ENCODE measurements at regions not wholly inside any gene's neighbourhood (a gene's known extent, or its start where the extent isn't known, plus 50 kb on each side); places are given as distances from the start of the nearest gene placed in this dataset.
"Not testable (repeated sequence)": the region's sequence is repeated elsewhere in the genome, so short reads cannot be mapped to it uniquely, and the experiment has no call there.

DNA sequence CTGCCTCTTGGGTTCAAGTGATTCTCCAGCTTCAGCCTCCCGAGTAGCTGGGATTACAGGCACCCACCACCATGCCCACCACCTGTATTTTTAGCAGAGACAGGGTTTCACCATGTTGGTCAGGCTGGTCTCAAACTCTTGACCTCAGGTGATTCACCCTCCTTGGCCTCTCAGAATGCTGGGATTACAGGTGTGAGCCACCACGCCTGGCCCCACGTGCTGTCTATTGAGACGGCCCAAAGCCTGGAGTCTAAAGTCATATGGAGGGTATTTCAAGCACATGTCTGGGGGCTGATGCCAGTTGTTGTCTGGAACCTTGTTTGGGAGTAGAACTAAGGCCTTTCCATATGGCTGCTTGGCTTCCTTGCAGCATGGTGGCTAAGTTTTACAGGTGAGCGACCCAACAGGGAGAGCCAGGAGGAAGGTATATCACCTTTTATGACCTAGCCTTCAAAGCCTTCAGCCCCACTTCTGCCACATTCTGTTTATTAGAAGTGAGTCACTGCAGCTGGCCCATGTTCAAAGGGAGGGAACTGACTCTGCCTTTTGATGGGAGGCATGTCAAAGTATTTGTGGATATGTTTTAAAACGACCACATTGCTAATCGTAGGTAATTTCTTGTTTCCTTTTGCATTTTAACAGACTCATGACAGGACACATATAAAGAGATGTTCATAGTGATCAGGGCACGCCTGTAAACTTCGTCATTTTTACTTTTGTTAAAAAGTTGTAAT is 105.3 kb upstream of the GOLGA6L4 start:
- intact Hi-C loops (cut with DNase I), result not testable (repeated sequence)

DNA sequence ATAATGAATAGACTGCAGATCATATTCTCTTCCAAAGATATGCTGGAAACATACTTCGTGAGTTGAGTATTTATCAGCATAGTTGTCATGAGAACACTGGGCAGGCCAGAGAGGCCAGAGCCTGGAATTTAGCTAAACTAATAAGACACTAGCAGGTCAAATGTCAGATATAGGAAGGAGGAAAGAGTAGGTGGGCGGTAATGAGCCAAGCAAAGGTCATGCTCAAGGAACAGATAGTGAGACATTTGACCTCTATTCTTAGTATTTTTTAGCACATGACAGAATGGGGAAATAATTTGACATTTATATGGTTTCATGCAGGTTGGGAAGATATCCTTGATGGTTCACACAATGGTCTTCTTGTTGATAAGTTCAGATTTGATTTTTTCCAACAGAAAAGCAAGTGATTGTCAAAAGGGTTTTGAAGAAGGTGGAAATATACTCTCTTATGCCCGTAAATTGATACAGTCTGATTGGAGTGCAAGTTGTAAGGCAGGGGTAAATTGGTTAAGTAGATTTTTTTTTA is 99.6 kb upstream of the GOLGA6L4 start:
- 91 to 98% (median 95%) methylated on average over 2 of the region's 3 CpGs for WGBS, 3 donors
- ATAC-seq; H3K27ac ChIP-seq; H3K4me3 ChIP-seq; H3K27me3 ChIP-seq (ENCODE audit: insufficient read depth in 3 of 3, low read length in 2 of 3); H3K36me3 ChIP-seq (ENCODE audit: insufficient read depth in 1 of 2, low read depth in 1 of 2); intact Hi-C loops (cut with DNase I); H3K9me3 ChIP-seq; H3K4me1 ChIP-seq; DNase-seq: not testable (repeated sequence)

More for the DNA sequence above, 105.3 kb upstream of the GOLGA6L4 start:
- H3K27me3 ChIP-seq (ENCODE audit: insufficient read depth in 3 of 3, low read length in 2 of 3); H3K4me3 ChIP-seq; DNase-seq; H3K9me3 ChIP-seq; H3K4me1 ChIP-seq; H3K36me3 ChIP-seq (ENCODE audit: insufficient read depth in 1 of 2, low read depth in 1 of 2); H3K27ac ChIP-seq: not testable (repeated sequence)
- 65 to 72% (median 71%) methylated on average over 9 of the region's 9 CpGs for WGBS, 3 donors
- ATAC-seq, result peak in 2 of 4 donors; percentile 52 to 65

DNA sequence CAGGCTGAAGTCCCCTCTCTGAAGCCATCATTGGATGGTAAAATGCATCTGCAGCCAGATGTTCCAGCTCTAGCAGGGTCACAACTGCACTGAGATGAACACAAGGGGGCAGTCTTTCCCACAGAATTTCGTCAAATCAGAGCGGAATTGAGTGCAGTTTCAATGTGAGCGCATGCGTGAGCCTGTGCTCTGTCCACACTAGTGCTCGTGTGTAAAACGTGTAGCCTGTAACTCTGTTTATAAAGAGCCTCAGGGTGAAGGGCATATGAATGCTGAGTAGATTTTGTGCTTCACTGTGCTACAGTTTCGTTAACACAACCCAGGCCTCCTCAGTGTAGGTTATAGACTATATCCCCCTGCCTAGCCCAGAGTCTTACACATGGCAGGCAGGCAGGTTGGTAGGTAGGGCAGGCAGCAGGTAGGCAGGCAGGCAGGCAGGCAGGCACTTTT is 92.7 kb upstream of the GOLGA6L4 start:
- Histone ChIP-seq H3K4me1 (no peaks in the 10 kb centered on the region), H3K27ac (no peak overlapping the region), H3K9me3 (no peaks in the 10 kb centered on the region), H3K4me3 (peak overlapping the region; percentile 12), H3K36me3 (ENCODE audit: insufficient read depth in 1 of 2, low read depth in 1 of 2) (no peaks in the 10 kb centered on the region), H3K27me3 (ENCODE audit: insufficient read depth in 3 of 3, low read length in 2 of 3) (no peaks in the 10 kb centered on the region)
- TF ChIP-seq, protein P1, sequence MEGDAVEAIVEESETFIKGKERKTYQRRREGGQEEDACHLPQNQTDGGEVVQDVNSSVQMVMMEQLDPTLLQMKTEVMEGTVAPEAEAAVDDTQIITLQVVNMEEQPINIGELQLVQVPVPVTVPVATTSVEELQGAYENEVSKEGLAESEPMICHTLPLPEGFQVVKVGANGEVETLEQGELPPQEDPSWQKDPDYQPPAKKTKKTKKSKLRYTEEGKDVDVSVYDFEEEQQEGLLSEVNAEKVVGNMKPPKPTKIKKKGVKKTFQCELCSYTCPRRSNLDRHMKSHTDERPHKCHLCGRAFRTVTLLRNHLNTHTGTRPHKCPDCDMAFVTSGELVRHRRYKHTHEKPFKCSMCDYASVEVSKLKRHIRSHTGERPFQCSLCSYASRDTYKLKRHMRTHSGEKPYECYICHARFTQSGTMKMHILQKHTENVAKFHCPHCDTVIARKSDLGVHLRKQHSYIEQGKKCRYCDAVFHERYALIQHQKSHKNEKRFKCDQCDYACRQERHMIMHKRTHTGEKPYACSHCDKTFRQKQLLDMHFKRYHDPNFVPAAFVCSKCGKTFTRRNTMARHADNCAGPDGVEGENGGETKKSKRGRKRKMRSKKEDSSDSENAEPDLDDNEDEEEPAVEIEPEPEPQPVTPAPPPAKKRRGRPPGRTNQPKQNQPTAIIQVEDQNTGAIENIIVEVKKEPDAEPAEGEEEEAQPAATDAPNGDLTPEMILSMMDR (IDR thresholded peaks at IDR 0.05), result peak; percentile 83
- ATAC-seq, result peak; percentile 89 to 94 (median 93)
- intact Hi-C loops (cut with DNase I), result no loop called here
- WGBS, 3 donors, result 4 to 13% (median 6%) methylated on average over 7 of the region's 7 CpGs
- peak in 1 of 2 donors; percentile 54 for DNase-seq

DNA sequence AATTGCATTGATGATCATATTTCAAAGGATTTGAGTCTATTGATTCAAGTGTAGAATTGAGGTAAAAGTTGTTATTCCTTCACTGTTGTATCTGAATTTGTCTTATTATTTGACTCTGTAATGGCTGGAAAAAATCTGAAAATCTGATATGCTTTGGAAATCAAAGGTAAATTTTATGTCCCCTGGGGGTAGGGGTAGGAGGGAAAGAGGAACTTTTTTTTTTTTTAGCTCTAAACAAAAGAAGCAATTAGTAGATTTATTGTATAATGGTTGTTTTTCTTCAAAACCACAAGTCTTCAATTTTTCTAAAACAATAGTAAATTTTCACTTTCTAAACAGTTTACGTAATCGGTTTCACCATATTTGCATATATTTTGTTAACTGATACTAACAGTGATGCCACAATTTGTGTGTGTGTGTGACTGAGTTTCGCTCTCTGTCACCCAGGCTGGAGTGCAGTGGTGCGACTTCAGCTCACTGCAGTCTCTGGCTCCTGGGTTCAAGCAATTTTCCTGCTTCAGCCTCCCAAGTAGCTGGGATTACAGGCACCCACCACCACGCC is 91.7 kb upstream of the GOLGA6L4 start:
- TF ChIP-seq, protein P1 (IDR thresholded peaks at IDR 0.05), result no peak
- no peaks in the 10 kb centered on the region for H3K9me3 ChIP-seq
- intact Hi-C loops (cut with DNase I), result no loop called here
- no peaks in the 10 kb centered on the region for H3K27me3 ChIP-seq (ENCODE audit: insufficient read depth in 3 of 3, low read length in 2 of 3)
- no peaks in the 10 kb centered on the region for H3K36me3 ChIP-seq (ENCODE audit: insufficient read depth in 1 of 2, low read depth in 1 of 2)
- DNase-seq, result no peak
- ATAC-seq, result no peak
- WGBS, 3 donors, result 93 to 97% (median 96%) methylated on average over 5 of the region's 5 CpGs
- H3K4me3 ChIP-seq, result no peak overlapping the region
- no peaks in the 10 kb centered on the region for H3K4me1 ChIP-seq
- no peak overlapping the region for H3K27ac ChIP-seq

DNA sequence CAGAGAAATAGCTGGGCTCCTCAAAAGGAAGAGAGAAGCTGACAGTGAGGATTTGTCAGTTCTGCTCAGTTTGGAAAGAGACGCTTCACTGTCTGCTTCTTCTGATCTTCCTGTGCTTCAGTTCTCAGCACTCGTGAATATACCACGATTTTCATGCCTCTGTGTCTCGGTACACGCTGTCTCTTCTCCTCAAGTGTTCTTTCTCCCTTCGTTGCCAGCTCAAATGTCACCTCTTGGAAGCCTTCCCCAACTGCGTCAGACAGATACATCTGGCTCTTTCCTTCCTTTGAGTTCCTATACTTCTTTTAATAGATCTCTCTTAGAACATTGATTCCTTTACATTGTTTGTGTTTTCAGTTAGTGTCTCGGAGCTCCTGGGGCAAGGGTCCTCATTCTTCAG is 90.6 kb upstream of the GOLGA6L4 start:
- 19 to 40% (median 26%) methylated on average over 8 of the region's 8 CpGs for WGBS, 3 donors
- H3K36me3 ChIP-seq (ENCODE audit: insufficient read depth in 1 of 2, low read depth in 1 of 2); intact Hi-C loops (cut with DNase I); H3K9me3 ChIP-seq; H3K4me1 ChIP-seq; H3K27me3 ChIP-seq (ENCODE audit: insufficient read depth in 3 of 3, low read length in 2 of 3); DNase-seq: not testable (repeated sequence)
- Histone ChIP-seq H3K4me3 (peak overlapping the region; percentile 15), H3K27ac (peak overlapping the region; percentile 9)
- peak in 2 of 4 donors; percentile 78 to 84 for ATAC-seq

DNA sequence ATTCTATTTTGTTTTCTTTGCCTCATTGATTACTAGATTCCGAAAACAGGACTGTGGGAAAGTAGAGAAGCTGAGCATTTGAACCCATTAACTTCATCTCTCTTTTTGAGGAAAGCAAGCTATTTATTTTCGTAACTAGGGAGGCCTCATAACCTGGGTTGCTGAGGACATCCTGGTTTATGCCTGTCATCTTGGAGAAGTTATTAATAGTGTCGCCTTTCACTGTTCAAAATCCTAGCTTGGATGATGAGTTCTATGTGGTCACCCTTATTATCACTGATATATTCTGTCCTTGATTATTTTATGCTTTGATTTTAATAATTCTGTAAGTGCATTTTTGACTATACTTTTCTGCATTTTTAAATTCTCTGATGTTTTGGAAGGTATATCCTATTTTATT is 89.3 kb upstream of the GOLGA6L4 start:
- H3K27me3 ChIP-seq (ENCODE audit: insufficient read depth in 3 of 3, low read length in 2 of 3); H3K9me3 ChIP-seq; H3K4me1 ChIP-seq; intact Hi-C loops (cut with DNase I); DNase-seq; H3K4me3 ChIP-seq; H3K27ac ChIP-seq; H3K36me3 ChIP-seq (ENCODE audit: insufficient read depth in 1 of 2, low read depth in 1 of 2): not testable (repeated sequence)
- WGBS, 3 donors, result 65 to 91% (median 71%) methylated on average over 3 of the region's 3 CpGs
- peak in 2 of 4 donors; percentile 63 to 79 for ATAC-seq

DNA sequence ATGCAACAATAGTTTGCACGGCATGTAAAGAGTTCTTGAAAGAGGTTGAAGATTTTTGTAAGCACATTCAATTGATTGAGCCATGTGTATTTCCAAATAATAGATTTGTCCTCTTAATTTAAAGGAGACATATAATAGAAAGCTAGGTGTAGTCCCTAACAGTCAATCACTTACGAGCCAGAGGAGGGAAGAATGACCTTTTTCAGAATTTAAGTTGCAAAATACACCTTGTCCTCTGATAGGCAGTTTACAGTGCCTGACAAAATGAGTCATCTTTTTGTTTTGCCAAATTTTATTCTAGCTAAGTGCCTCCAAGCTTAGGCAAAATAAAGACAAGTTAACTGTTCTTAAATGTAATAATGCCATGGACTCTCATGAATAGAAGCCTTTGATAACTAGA is 88.3 kb upstream of the GOLGA6L4 start:
- DNase-seq; H3K4me1 ChIP-seq; H3K9me3 ChIP-seq; H3K27ac ChIP-seq; H3K4me3 ChIP-seq; H3K36me3 ChIP-seq (ENCODE audit: insufficient read depth in 1 of 2, low read depth in 1 of 2); H3K27me3 ChIP-seq (ENCODE audit: insufficient read depth in 3 of 3, low read length in 2 of 3); intact Hi-C loops (cut with DNase I): not testable (repeated sequence)
- 73 to 100% (median 86%) methylated on average over 1 of the region's 2 CpGs for WGBS, 3 donors
- peak in 3 of 4 donors; percentile 37 to 69 (median 58) for ATAC-seq

Data from psoas muscle (tissue), 7 donors.